Fibroblast of lung (primary cell): ENCODE measurements at regions not wholly inside any gene's neighbourhood (a gene's known extent, or its start where the extent isn't known, plus 50 kb on each side); places are given as distances from the start of the nearest gene placed in this dataset.

Source experiments
- DNase-seq, 2 donors: peaks; one replicate each; pipeline versions ENCODE4 v3.0.0 to v3.0.0-alpha.2; 2010; ENCODE audit warnings: low read depth in 2 of 2
- H2AFZ ChIP-seq: 2 replicates; pipeline ENCODE4 v1.5.1; 2012; ENCODE audit warnings: low read length, control low read depth, inconsistent platforms
- H3K27ac ChIP-seq: 2 replicates; pipeline ENCODE4 v1.5.1; 2011; ENCODE audit warnings: low read length, control low read depth; ENCODE audit not compliant: insufficient read depth
- H3K27me3 ChIP-seq: 2 replicates; pipeline ENCODE4 v1.5.1; 2011; ENCODE audit warnings: mild to moderate bottlenecking, low read length; ENCODE audit not compliant: control insufficient read depth, insufficient read depth
- H3K36me3 ChIP-seq: 2 replicates; pipeline ENCODE4 v1.5.1; 2011; ENCODE audit warnings: low read length; ENCODE audit not compliant: control insufficient read depth, insufficient read depth
- H3K4me1 ChIP-seq: 2 replicates; pipeline ENCODE4 v1.5.1; 2011; ENCODE audit warnings: low read length; ENCODE audit not compliant: control insufficient read depth, insufficient read depth; ENCODE audit errors: extremely low read depth
- H3K4me2 ChIP-seq: 2 replicates; pipeline ENCODE4 v1.5.1; 2011; ENCODE audit warnings: low read length, control low read depth; ENCODE audit not compliant: insufficient read depth; ENCODE audit errors: extremely low read depth
- H3K4me3 ChIP-seq, 4 experiments: fragments of 200-600 bp in 1 of 4; sonication (generic) in 1 of 4; replicated peaks in 1 of 4; 2 replicates each; pipeline ENCODE4 v1.5.1; 2011 to 2016; ENCODE audit warnings: low read length in 4 of 4, low read depth in 3 of 4, mild to moderate bottlenecking in 3 of 4, control low read depth in 2 of 4, inconsistent platforms in 1 of 4, mixed read lengths in 1 of 4; ENCODE audit not compliant: insufficient read depth in 1 of 4; ENCODE audit errors: control extremely low read depth in 1 of 4
- H3K79me2 ChIP-seq: 2 replicates; pipeline ENCODE4 v1.5.1; 2012; ENCODE audit warnings: mild to moderate bottlenecking, low read length, inconsistent platforms; ENCODE audit not compliant: control insufficient read depth, insufficient read depth
- H3K9ac ChIP-seq: 2 replicates; pipeline ENCODE4 v1.5.1; 2011; ENCODE audit warnings: mild to moderate bottlenecking, low read length, control low read depth; ENCODE audit not compliant: insufficient read depth
- H3K9me3 ChIP-seq: 2 replicates; pipeline ENCODE4 v1.5.1; 2012; ENCODE audit warnings: low read depth, low read length; ENCODE audit not compliant: control insufficient read depth, insufficient read depth
- H4K20me1 ChIP-seq: 2 replicates; pipeline ENCODE4 v1.5.1; 2011; ENCODE audit warnings: low read length; ENCODE audit not compliant: control insufficient read depth, insufficient read depth; ENCODE audit errors: extremely low read depth
- CTCF ChIP-seq, 2 donors: IDR thresholded peaks in 1 of 2; conservative IDR thresholded peaks in 1 of 2; 1 replicate in 1 of 2; 2 replicates in 1 of 2; pipeline ENCODE4 v1.5.1; 2011 to 2012; ENCODE audit warnings: low read length in 2 of 2, control low read depth in 1 of 2, inconsistent platforms in 1 of 2, low read depth in 1 of 2, mild to moderate bottlenecking in 1 of 2
- EZH2 ChIP-seq: IDR thresholded peaks from 2 replicates; pipeline ENCODE4 v1.5.1; 2012; ENCODE audit warnings: low read length, control low read depth, mild to moderate bottlenecking; ENCODE audit errors: missing control alignments

GRCh38 chr2:122960759-122961641 lies 1064.1 kb upstream of the CNTNAP5 start:
- DNase-seq, result peak; percentile 60 to 69
- no peaks in the 10 kb centered on the region for H3K79me2 ChIP-seq
- H2AFZ ChIP-seq, result no peak overlapping the region
- TF ChIP-seq CTCF (conservative IDR thresholded peaks at IDR 0.05 in 1 of 2, IDR thresholded peaks at IDR 0.05 in 1 of 2; ENCODE audit: low read depth in 1 of 2, low read length in 2 of 2) (no peak), EZH2 (no peak)
- H3K4me3 ChIP-seq, result no peak overlapping the region
- H3K9me3 ChIP-seq, result no peaks in the 10 kb centered on the region
- H3K36me3 ChIP-seq, result no peaks in the 10 kb centered on the region
- no peaks in the 10 kb centered on the region for H4K20me1 ChIP-seq
- H3K4me2 ChIP-seq, result no peak overlapping the region
- no peaks in the 10 kb centered on the region for H3K27me3 ChIP-seq
- no peak overlapping the region for H3K27ac ChIP-seq
- no peaks in the 10 kb centered on the region for H3K4me1 ChIP-seq
- no peak overlapping the region for H3K9ac ChIP-seq

- Histone ChIP-seq H3K27ac (no peak overlapping the region), H3K4me2 (no peak overlapping the region), H3K79me2 (no peaks in the 10 kb centered on the region), H2AFZ (no peak overlapping the region), H3K9ac (no peak overlapping the region), H3K9me3 (no peaks in the 10 kb centered on the region), H3K27me3 (no peaks in the 10 kb centered on the region), H4K20me1 (no peaks in the 10 kb centered on the region), H3K36me3 (no peaks in the 10 kb centered on the region), H3K4me1 (no peaks in the 10 kb centered on the region), H3K4me3 (no peak overlapping the region)
- DNase-seq, result no peak
- TF ChIP-seq CTCF (conservative IDR thresholded peaks at IDR 0.05 in 1 of 2, IDR thresholded peaks at IDR 0.05 in 1 of 2; ENCODE audit: low read depth in 1 of 2, low read length in 2 of 2) (no peak), EZH2 (no peak)
Measured at GRCh38 chr2:122966461-122966860, 1058.6 kb upstream of the CNTNAP5 start.

GRCh38 chr2:122977580-122977979 lies 1047.5 kb upstream of the CNTNAP5 start:
- Histone ChIP-seq H3K4me3 (no peak overlapping the region), H3K9me3 (no peaks in the 10 kb centered on the region), H4K20me1 (no peaks in the 10 kb centered on the region), H3K27me3 (no peaks in the 10 kb centered on the region), H3K9ac (no peak overlapping the region), H3K27ac (no peak overlapping the region), H2AFZ (no peak overlapping the region), H3K79me2 (no peaks in the 10 kb centered on the region), H3K4me1 (no peaks in the 10 kb centered on the region), H3K36me3 (no peaks in the 10 kb centered on the region), H3K4me2 (no peak overlapping the region)
- no peak for TF ChIP-seq CTCF (conservative IDR thresholded peaks at IDR 0.05 in 1 of 2, IDR thresholded peaks at IDR 0.05 in 1 of 2; ENCODE audit: low read depth in 1 of 2, low read length in 2 of 2)
- TF ChIP-seq EZH2, result no peak
- DNase-seq, result no peak
